GM12878 (cell line): ENCODE measurements at regions not wholly inside any gene's neighbourhood (a gene's known extent, or its start where the extent isn't known, plus 50 kb on each side); places are given as distances from the start of the nearest gene placed in this dataset.

Experiments
- ATAC-seq: fragments of 200-7000 bp; cut with Tn5 transposase; 3 replicates; pipeline ENCODE4 v1.9.1; 2020; ENCODE audit warnings: mild to moderate bottlenecking, moderate library complexity
- BruUV-seq: library from RNA; stranded (reverse); fragments of 400-500 nt; replicated peaks from 2 replicates; lab custom pipeline; 2021; lab: Mats Ljungman, UMichigan
- CTCF ChIA-PET: fragments of 300-600 bp; sonication (Branson Sonifier 250); formaldehyde crosslinking; extraction: SDS; loops from one replicate; lab custom pipeline; 2021; ENCODE audit warnings: inconsistent platforms; lab: Yijun Ruan, JAX
- POLR2A ChIA-PET: fragments of 350-600 bp; formaldehyde crosslinking; extraction: SDS; loops from one replicate; lab custom pipeline; 2021; ENCODE audit warnings: inconsistent platforms; lab: Charles Lee
- RAD21 ChIA-PET: fragments of 300-600 bp; sonication (Branson Sonifier 250); formaldehyde crosslinking; loops from one replicate; lab custom pipeline; 2023; ENCODE audit warnings: antibody characterized with exemption; ENCODE audit not compliant: unreplicated experiment; lab: Charles Lee
- SMC1A ChIA-PET: fragments of 300-600 bp; sonication (Branson Sonifier 250); formaldehyde crosslinking; loops from one replicate; lab custom pipeline; 2023; ENCODE audit not compliant: unreplicated experiment, uncharacterized antibody; lab: Charles Lee
- DNase-seq: peaks from one replicate; pipeline ENCODE4 v3.0.0-alpha.2; 2011; ENCODE audit warnings: low read depth, low spot score
- FAIRE-seq: peaks from 3 replicates; lab custom pipeline; 2011; peaks lifted over from hg19 to GRCh38; lab: Jason Lieb, UNC
- H2AFZ ChIP-seq: 2 replicates; pipeline ENCODE4 v1.6.0; 2011; ENCODE audit warnings: low read depth, low read length, control low read depth; ENCODE audit not compliant: control insufficient read depth
- H3K27ac ChIP-seq: 2 replicates; pipeline ENCODE4 v1.5.1; 2011; ENCODE audit warnings: control low read depth; ENCODE audit not compliant: control insufficient read depth, insufficient read depth
- H3K27me3 ChIP-seq, 2 experiments: replicated peaks in 1 of 2; 2 replicates each; pipeline versions ENCODE4 v1.6.0 to v1.6.1; 2011; ENCODE audit warnings: low read length in 1 of 2; ENCODE audit not compliant: control insufficient read depth in 2 of 2, insufficient read depth in 2 of 2
- H3K36me3 ChIP-seq, 2 experiments: 2 replicates each; pipeline ENCODE4 v1.5.1; 2011; ENCODE audit warnings: low read length in 1 of 2; ENCODE audit not compliant: control insufficient read depth in 2 of 2, insufficient read depth in 2 of 2
- H3K4me1 ChIP-seq: 2 replicates; pipeline ENCODE4 v1.6.1; 2011; ENCODE audit warnings: mild to moderate bottlenecking, low read length, moderate library complexity, mixed read lengths; ENCODE audit not compliant: control insufficient read depth, insufficient read depth
- H3K4me2 ChIP-seq: 2 replicates; pipeline ENCODE4 v1.6.0; 2011; ENCODE audit warnings: control low read depth; ENCODE audit not compliant: control insufficient read depth, insufficient read depth
- H3K4me3 ChIP-seq: fragments of 200-600 bp; sonication (generic); 2 replicates; pipeline ENCODE4 v1.5.1; 2016
- H3K79me2 ChIP-seq: 2 replicates; pipeline ENCODE4 v1.6.0; 2011; ENCODE audit warnings: low read length; ENCODE audit not compliant: control insufficient read depth, insufficient read depth
- H3K9ac ChIP-seq: 2 replicates; pipeline ENCODE4 v1.8.0; 2011; ENCODE audit warnings: low read length, control low read depth, mixed read lengths; ENCODE audit not compliant: control insufficient read depth, insufficient read depth
- H3K9me3 ChIP-seq: replicated peaks from 3 replicates; pipeline ENCODE4 v1.5.1; 2011; ENCODE audit warnings: mild to moderate bottlenecking, low read length; ENCODE audit not compliant: control insufficient read depth, insufficient read depth
- H4K20me1 ChIP-seq: 2 replicates; pipeline ENCODE4 v1.6.0; 2011; ENCODE audit not compliant: control insufficient read depth, insufficient read depth
- NBN ChIP-seq: fragments of 450-650 bp; IDR thresholded peaks from 2 replicates; pipeline ENCODE4 v1.6.1; 2016
- SIX5 ChIP-seq: IDR thresholded peaks from 2 replicates; pipeline ENCODE4 v1.6.1; 2011; ENCODE audit warnings: mild to moderate bottlenecking, low read depth, low read length, moderate library complexity; ENCODE audit not compliant: severe bottlenecking
- ZZZ3 ChIP-seq: IDR thresholded peaks from 2 replicates; pipeline ENCODE4 v1.6.1; 2011; ENCODE audit warnings: low read depth; ENCODE audit not compliant: control insufficient read depth, insufficient read length
- WGBS: methylation state at CpG from one replicate; pipeline ENCODE4 v1.1.6; 2016; ENCODE audit warnings: low lambda C conversion rate; ENCODE audit not compliant: insufficient replicate concordance, insufficient coverage; ENCODE audit errors: missing lambda C conversion rate; 5-methylcytosine and 5-hydroxymethylcytosine counted together
- in situ Hi-C: fragments of 300-500 bp; cut with MboI; formaldehyde crosslinking; loops from 9 replicates; pipeline ENCODE4 v1.14.3; 2018; ENCODE audit warnings: mixed read lengths
- intact Hi-C: fragments of 100-400 bp; cut with micrococcal nuclease; formaldehyde crosslinking; loops from one replicate; pipeline ENCODE4 v1.14.2; 2022; ENCODE audit not compliant: unreplicated experiment
- TF ChIP-seq, protein P1 (sequence below): fragments of 450-650 bp; IDR thresholded peaks from 2 replicates; pipeline ENCODE4 v1.6.1; 2018; ENCODE audit warnings: borderline replicate concordance, mild to moderate bottlenecking; ENCODE audit not compliant: partially characterized antibody
- TF ChIP-seq, protein P2 (sequence below): fragments of 450-650 bp; IDR thresholded peaks from 2 replicates; pipeline ENCODE4 v1.6.1; 2017; ENCODE audit warnings: borderline replicate concordance

GRCh38 chr9:24721621-24722020 lies 175.9 kb upstream of the IZUMO3 start (continued):
- TF ChIP-seq, protein P1, sequence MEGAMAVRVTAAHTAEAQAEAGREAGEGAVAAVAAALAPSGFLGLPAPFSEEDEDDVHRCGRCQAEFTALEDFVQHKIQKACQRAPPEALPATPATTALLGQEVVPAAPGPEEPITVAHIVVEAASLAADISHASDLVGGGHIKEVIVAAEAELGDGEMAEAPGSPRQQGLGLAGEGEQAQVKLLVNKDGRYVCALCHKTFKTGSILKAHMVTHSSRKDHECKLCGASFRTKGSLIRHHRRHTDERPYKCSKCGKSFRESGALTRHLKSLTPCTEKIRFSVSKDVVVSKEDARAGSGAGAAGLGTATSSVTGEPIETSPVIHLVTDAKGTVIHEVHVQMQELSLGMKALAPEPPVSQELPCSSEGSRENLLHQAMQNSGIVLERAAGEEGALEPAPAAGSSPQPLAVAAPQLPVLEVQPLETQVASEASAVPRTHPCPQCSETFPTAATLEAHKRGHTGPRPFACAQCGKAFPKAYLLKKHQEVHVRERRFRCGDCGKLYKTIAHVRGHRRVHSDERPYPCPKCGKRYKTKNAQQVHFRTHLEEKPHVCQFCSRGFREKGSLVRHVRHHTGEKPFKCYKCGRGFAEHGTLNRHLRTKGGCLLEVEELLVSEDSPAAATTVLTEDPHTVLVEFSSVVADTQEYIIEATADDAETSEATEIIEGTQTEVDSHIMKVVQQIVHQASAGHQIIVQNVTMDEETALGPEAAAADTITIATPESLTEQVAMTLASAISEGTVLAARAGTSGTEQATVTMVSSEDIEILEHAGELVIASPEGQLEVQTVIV = no peak
- TF ChIP-seq NBN = no peak

- no peak for FAIRE-seq
- in situ Hi-C loops = no loop called here
- Histone ChIP-seq H3K27ac (no peak overlapping the region), H2AFZ (no peak overlapping the region)
- ATAC-seq = no peak
- TF ChIP-seq SIX5 = no peak
- TF ChIP-seq, protein P2, sequence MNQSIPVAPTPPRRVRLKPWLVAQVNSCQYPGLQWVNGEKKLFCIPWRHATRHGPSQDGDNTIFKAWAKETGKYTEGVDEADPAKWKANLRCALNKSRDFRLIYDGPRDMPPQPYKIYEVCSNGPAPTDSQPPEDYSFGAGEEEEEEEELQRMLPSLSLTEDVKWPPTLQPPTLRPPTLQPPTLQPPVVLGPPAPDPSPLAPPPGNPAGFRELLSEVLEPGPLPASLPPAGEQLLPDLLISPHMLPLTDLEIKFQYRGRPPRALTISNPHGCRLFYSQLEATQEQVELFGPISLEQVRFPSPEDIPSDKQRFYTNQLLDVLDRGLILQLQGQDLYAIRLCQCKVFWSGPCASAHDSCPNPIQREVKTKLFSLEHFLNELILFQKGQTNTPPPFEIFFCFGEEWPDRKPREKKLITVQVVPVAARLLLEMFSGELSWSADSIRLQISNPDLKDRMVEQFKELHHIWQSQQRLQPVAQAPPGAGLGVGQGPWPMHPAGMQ = no peak
- TF ChIP-seq ZZZ3 = no peak
- TF ChIP-seq, all 136 proteins: peak for 0
- H3K4me2 ChIP-seq = no peak overlapping the region
- no peaks in the 10 kb centered on the region for H3K9me3 ChIP-seq
- H3K36me3 ChIP-seq = no peaks in the 10 kb centered on the region
- H4K20me1 ChIP-seq = no peaks in the 10 kb centered on the region
- RAD21 ChIA-PET = no interaction called here
- H3K9ac ChIP-seq = no peak overlapping the region
- no peaks in the 10 kb centered on the region for H3K4me1 ChIP-seq
- SMC1A ChIA-PET = no interaction called here
- CTCF ChIA-PET = no interaction called here
- no peaks in the 10 kb centered on the region for H3K79me2 ChIP-seq
- WGBS = 0% methylated on average over 2 of the region's 2 CpGs
- BruUV-seq = no TSS peak
- POLR2A ChIA-PET = no interaction called here
- intact Hi-C loops = no loop called here
- H3K4me3 ChIP-seq = no peak overlapping the region
- no peaks in the 10 kb centered on the region for H3K27me3 ChIP-seq
- no peak for DNase-seq
Measured at GRCh38 chr9:24712206-24712605, 166.5 kb upstream of the IZUMO3 start.
